Esophagus muscularis mucosa (tissue), 4 donors: ENCODE measurements at regions not wholly inside any gene's neighbourhood (a gene's known extent, or its start where the extent isn't known, plus 50 kb on each side); places are given as distances from the start of the nearest gene placed in this dataset.

ENCODE experiments used
- DNase-seq: peaks from one replicate; pipeline ENCODE4 v3.0.0-alpha.2; 2017; ENCODE audit errors: extremely low spot score
- H3K27ac ChIP-seq, 4 donors: fragments of 200-600 bp; sonication (generic); replicated peaks in 1 of 4; 1 replicate in 3 of 4; 2 replicates in 1 of 4; pipeline ENCODE4 v1.5.1; 2016 to 2019; ENCODE audit warnings: mild to moderate bottlenecking in 1 of 4
- H3K27me3 ChIP-seq, 4 donors: fragments of 200-600 bp; sonication (generic); one replicate each; pipeline versions ENCODE4 v1.5.1 to v1.6.0; 2016 to 2019
- H3K36me3 ChIP-seq, 4 donors: fragments of 200-600 bp; sonication (generic); one replicate each; pipeline ENCODE4 v1.5.1; 2016 to 2019
- H3K4me1 ChIP-seq, 4 donors: fragments of 200-600 bp; sonication (generic); one replicate each; pipeline ENCODE4 v1.5.1; 2016 to 2019
- H3K4me3 ChIP-seq, 4 donors: fragments of 200-600 bp; sonication (generic); 1 replicate in 2 of 4; 2 replicates in 2 of 4; pipeline ENCODE4 v1.5.1; 2016 to 2019; ENCODE audit warnings: mild to moderate bottlenecking in 4 of 4, moderate library complexity in 1 of 4
- H3K9me3 ChIP-seq, 4 donors: fragments of 200-600 bp; sonication (generic); 1 replicate in 3 of 4; 2 replicates in 1 of 4; pipeline ENCODE4 v1.5.1; 2016 to 2019
- EP300 ChIP-seq: sonication (generic); formaldehyde crosslinking; IDR thresholded peaks from one replicate; pipeline ENCODE4 v1.6.1; 2017; ENCODE audit warnings: antibody characterized with exemption
- POLR2A ChIP-seq: fragments of 450-650 bp; IDR thresholded peaks from one replicate; pipeline ENCODE4 v1.6.1; 2017; ENCODE audit warnings: antibody characterized with exemption, moderate library complexity, mild to moderate bottlenecking, low read depth
- POLR2AphosphoS5 ChIP-seq, 2 donors: sonication (generic); formaldehyde crosslinking; IDR thresholded peaks; one replicate each; pipeline ENCODE4 v1.6.1; 2017; ENCODE audit warnings: antibody characterized with exemption in 2 of 2
- WGBS: methylation state at CpG from one replicate; pipeline ENCODE4 v1.1.5; 2018; 5-methylcytosine and 5-hydroxymethylcytosine counted together
- intact Hi-C: fragments of 100-400 bp; cut with DNase I; formaldehyde crosslinking; loops from one replicate; pipeline ENCODE4 v1.15.1; 2023
- TF ChIP-seq, protein P1 (sequence below), 3 experiments: fragments of 200-600 bp in 2 of 3; fragments of 450-650 bp in 1 of 3; sonication (generic) in 2 of 3; IDR thresholded peaks; one replicate each; pipeline ENCODE4 v1.5.1; 2017 to 2019; ENCODE audit warnings: antibody characterized with exemption in 3 of 3, mild to moderate bottlenecking in 2 of 3, moderate library complexity in 1 of 3

DNA sequence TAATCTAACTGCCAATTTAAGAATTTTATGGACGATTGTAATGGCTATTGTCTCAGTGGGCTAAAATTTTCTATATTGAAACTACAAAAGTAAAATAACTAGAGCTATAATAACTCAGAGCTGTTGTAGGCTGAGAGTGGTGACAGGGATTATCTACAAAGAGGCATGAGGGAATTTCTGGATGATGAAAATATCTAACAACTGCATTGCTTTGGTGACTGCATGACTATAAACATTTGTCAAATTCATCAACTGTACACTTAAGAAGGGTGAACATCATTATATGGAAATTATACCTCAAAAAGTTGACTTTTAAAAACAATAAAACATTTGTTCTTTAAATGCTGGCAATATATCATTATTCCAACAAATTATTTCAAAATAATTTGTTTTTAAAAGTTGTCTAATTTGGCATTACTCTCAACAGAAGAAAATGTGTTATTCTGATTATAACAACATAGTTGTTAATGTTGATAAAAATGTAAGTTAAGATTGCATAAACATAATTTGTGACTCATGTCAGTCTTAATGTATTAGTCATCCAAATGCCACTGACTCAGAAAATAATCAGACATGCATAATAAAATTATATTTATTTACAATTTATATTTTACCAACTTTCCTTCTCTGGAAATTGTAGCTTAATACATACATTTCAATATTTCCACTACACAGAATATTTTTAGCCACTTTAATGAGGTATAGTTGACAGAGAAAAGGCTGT lies 865.1 kb upstream of the VRK2 start:
- TF ChIP-seq, protein P1, sequence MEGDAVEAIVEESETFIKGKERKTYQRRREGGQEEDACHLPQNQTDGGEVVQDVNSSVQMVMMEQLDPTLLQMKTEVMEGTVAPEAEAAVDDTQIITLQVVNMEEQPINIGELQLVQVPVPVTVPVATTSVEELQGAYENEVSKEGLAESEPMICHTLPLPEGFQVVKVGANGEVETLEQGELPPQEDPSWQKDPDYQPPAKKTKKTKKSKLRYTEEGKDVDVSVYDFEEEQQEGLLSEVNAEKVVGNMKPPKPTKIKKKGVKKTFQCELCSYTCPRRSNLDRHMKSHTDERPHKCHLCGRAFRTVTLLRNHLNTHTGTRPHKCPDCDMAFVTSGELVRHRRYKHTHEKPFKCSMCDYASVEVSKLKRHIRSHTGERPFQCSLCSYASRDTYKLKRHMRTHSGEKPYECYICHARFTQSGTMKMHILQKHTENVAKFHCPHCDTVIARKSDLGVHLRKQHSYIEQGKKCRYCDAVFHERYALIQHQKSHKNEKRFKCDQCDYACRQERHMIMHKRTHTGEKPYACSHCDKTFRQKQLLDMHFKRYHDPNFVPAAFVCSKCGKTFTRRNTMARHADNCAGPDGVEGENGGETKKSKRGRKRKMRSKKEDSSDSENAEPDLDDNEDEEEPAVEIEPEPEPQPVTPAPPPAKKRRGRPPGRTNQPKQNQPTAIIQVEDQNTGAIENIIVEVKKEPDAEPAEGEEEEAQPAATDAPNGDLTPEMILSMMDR (IDR thresholded peaks at IDR 0.05) = no peak
- no peak for TF ChIP-seq EP300
- no peak for TF ChIP-seq POLR2AphosphoS5 (IDR thresholded peaks at IDR 0.05)
- no peak for TF ChIP-seq POLR2A
- Histone ChIP-seq H3K4me3 (no peak overlapping the region), H3K9me3 (no peaks in the 10 kb centered on the region), H3K27me3 (no peaks in the 10 kb centered on the region), H3K27ac (no peak overlapping the region), H3K4me1 (no peaks in the 10 kb centered on the region), H3K36me3 (no peaks in the 10 kb centered on the region)
- 20% methylated on average over 1 of the region's 1 CpG for WGBS
- intact Hi-C loops = no loop called here
- DNase-seq = no peak

DNA sequence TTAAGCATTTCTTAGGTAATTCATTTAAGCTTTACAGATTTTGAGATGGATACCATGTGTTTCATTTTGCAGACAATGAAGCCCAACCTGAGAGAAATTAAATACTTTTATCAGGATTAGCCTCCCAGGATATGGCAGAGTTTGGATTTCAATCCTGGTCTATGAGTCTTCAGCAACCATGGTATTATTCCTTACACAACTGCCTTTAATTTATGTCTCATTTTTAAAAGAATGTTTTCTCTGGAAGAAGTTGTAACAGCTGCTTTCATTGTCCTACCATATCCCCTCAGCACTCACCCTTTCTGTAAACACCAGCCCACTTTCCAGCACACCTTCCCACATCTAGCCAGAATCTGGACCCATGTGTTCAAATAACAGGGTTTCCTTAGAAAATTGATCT lies 863.7 kb upstream of the VRK2 start:
- Histone ChIP-seq H3K4me3 (no peak overlapping the region), H3K9me3 (no peaks in the 10 kb centered on the region), H3K36me3 (no peaks in the 10 kb centered on the region), H3K27ac (no peak overlapping the region), H3K27me3 (no peaks in the 10 kb centered on the region), H3K4me1 (no peaks in the 10 kb centered on the region)
- no peak for DNase-seq
- intact Hi-C loops = no loop called here
- TF ChIP-seq, protein P1 (IDR thresholded peaks at IDR 0.05) = no peak
- TF ChIP-seq POLR2AphosphoS5 (IDR thresholded peaks at IDR 0.05) (no peak), EP300 (no peak)

DNA sequence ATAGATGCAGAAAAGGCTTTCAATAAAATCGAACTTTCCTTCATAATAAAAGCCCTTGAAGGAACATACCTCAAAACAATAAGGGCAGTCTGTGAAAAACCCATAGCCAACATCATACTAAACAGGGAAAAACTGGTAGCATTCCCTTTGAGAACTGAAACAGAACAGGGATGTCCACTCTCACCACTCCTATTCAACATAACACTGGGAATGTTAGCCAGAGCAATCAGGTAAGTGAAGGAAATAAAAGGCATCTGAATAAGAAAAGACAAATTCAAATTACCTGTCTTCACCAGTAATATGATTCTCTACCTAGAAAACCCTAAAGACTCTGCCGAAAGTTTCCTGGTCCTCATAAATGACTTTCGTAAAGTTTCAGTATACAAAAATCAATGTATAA lies 861.0 kb upstream of the VRK2 start:
- Histone ChIP-seq H3K27me3 (no peaks in the 10 kb centered on the region), H3K36me3 (no peaks in the 10 kb centered on the region), H3K9me3 (no peaks in the 10 kb centered on the region), H3K4me1 (no peaks in the 10 kb centered on the region), H3K4me3 (no peak overlapping the region), H3K27ac (no peak overlapping the region)
- DNase-seq = no peak
- intact Hi-C loops = no loop called here
- 85% methylated on average over 3 of the region's 3 CpGs for WGBS
- TF ChIP-seq EP300 (no peak), POLR2AphosphoS5 (IDR thresholded peaks at IDR 0.05) (no peak)

DNA sequence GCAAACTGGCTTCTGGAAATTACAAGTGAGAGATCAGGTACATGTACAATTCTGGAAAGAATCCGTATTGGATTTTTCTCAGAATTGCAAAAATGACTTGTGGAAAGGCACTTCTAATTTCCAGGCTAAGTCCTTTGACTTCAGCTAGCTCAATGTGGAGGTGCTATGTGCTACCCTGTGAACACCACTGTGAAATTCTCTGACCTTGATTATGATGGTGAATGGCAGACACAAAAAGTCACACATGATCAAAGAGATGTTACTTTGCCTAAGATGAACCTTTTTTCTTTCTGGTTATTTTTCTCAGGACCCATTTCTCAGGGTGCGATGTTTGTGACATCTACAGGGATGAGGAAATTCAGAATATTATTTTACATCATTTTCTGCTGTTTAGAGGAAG lies 856.6 kb upstream of the VRK2 start:
- 84% methylated on average over 2 of the region's 2 CpGs for WGBS
- Histone ChIP-seq H3K4me3 (no peak overlapping the region), H3K27ac (no peak overlapping the region), H3K9me3 (no peaks in the 10 kb centered on the region), H3K27me3 (no peaks in the 10 kb centered on the region), H3K36me3 (no peaks in the 10 kb centered on the region), H3K4me1 (no peaks in the 10 kb centered on the region)
- intact Hi-C loops = no loop called here
- no peak for DNase-seq
- no peak for TF ChIP-seq EP300
- no peak for TF ChIP-seq POLR2A
- no peak for TF ChIP-seq POLR2AphosphoS5 (IDR thresholded peaks at IDR 0.05)
- TF ChIP-seq, protein P1 (IDR thresholded peaks at IDR 0.05) = no peak

DNA sequence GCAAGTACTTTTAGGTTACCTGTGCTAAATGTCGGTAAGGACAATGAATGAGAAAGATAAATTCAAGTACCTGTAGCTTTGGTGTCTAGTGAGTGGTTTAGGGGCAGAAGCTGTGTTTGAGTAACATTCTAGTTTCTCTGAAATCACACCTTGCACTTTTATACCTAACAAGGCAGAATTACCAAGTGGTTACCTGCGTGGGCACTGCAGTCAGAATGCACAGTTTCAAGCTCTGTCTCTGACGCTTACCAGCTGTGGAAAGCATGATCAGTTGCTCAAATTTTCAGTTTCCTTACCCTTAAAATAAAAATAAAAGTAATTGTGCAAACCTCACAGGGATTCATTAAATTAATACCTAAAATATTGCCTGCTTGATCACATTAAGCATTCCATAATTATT lies 846.9 kb upstream of the VRK2 start:
- Histone ChIP-seq H3K9me3 (no peaks in the 10 kb centered on the region), H3K4me3 (no peak overlapping the region), H3K4me1 (no peaks in the 10 kb centered on the region), H3K27me3 (no peaks in the 10 kb centered on the region), H3K36me3 (no peaks in the 10 kb centered on the region), H3K27ac (no peak overlapping the region)
- 82% methylated on average over 3 of the region's 3 CpGs for WGBS
- DNase-seq = no peak
- intact Hi-C loops = no loop called here
- TF ChIP-seq POLR2AphosphoS5 (IDR thresholded peaks at IDR 0.05) (no peak), EP300 (no peak), POLR2A (no peak)
- TF ChIP-seq, protein P1 (IDR thresholded peaks at IDR 0.05) = no peak
